HEK293T (cell line): ENCODE measurements at regions not wholly inside any gene's neighbourhood (a gene's known extent, or its start where the extent isn't known, plus 50 kb on each side); places are given as distances from the start of the nearest gene placed in this dataset.

ENCODE experiments used
- CTCF ChIA-PET: fragments of 350-600 bp; formaldehyde crosslinking; extraction: SDS; loops from one replicate; lab custom pipeline; 2021; ENCODE audit warnings: antibody characterized with exemption, inconsistent platforms; lab: Yijun Ruan, JAX
- POLR2A ChIA-PET: fragments of 350-600 bp; formaldehyde crosslinking; extraction: SDS; loops from one replicate; lab custom pipeline; 2020; ENCODE audit warnings: antibody characterized with exemption, inconsistent platforms; lab: Yijun Ruan, JAX
- DNase-seq: peaks from one replicate; pipeline ENCODE4 v3.0.0; 2012; ENCODE audit warnings: mixed read lengths; ENCODE audit errors: extremely low spot score
- ARNT ChIP-seq: fragments of 450-650 bp; IDR thresholded peaks from 2 replicates; pipeline ENCODE4 v1.6.1; 2017; ENCODE audit warnings: mild to moderate bottlenecking
- BHLHE40 ChIP-seq: fragments of 450-650 bp; IDR thresholded peaks from 2 replicates; pipeline ENCODE4 v1.6.1; 2016; ENCODE audit warnings: mild to moderate bottlenecking, moderate library complexity, borderline replicate concordance
- CTBP1 ChIP-seq: fragments of 450-650 bp; IDR thresholded peaks from 2 replicates; pipeline ENCODE4 v1.6.1; 2016; ENCODE audit warnings: borderline replicate concordance
- ELF4 ChIP-seq: fragments of 450-650 bp; IDR thresholded peaks from 2 replicates; pipeline ENCODE4 v1.6.1; 2017; ENCODE audit warnings: antibody characterized with exemption
- FOXA1 ChIP-seq: fragments of 450-650 bp; IDR thresholded peaks from 2 replicates; pipeline ENCODE4 v1.6.1; 2016; ENCODE audit warnings: mild to moderate bottlenecking
- FOXK2 ChIP-seq: fragments of 450-650 bp; IDR thresholded peaks from 2 replicates; pipeline ENCODE4 v1.6.1; 2016; ENCODE audit warnings: mild to moderate bottlenecking
- FOXM1 ChIP-seq: fragments of 450-650 bp; IDR thresholded peaks from 2 replicates; pipeline ENCODE4 v1.6.1; 2017; ENCODE audit warnings: mild to moderate bottlenecking, borderline replicate concordance
- HDGF ChIP-seq: fragments of 450-650 bp; IDR thresholded peaks from 2 replicates; pipeline ENCODE4 v1.6.1; 2017; ENCODE audit warnings: antibody characterized with exemption, borderline replicate concordance
- L3MBTL2 ChIP-seq: fragments of 450-650 bp; conservative IDR thresholded peaks from 2 replicates; pipeline ENCODE4 v1.6.1; 2016; ENCODE audit warnings: mild to moderate bottlenecking
- LEF1 ChIP-seq: fragments of 450-650 bp; IDR thresholded peaks from 2 replicates; pipeline ENCODE4 v1.6.1; 2017; ENCODE audit warnings: mild to moderate bottlenecking, borderline replicate concordance
- NFRKB ChIP-seq: fragments of 450-650 bp; IDR thresholded peaks from 2 replicates; pipeline ENCODE4 v1.6.1; 2016; ENCODE audit warnings: mild to moderate bottlenecking, moderate library complexity
- SP1 ChIP-seq: fragments of 450-650 bp; IDR thresholded peaks from 2 replicates; pipeline ENCODE4 v1.6.1; 2017
- SUZ12 ChIP-seq: fragments of 450-650 bp; IDR thresholded peaks from 2 replicates; pipeline ENCODE4 v1.6.1; 2016; ENCODE audit warnings: mild to moderate bottlenecking
- TARDBP ChIP-seq: fragments of 450-650 bp; IDR thresholded peaks from 2 replicates; pipeline ENCODE4 v1.6.1; 2016
- ZNF384 ChIP-seq: fragments of 450-650 bp; IDR thresholded peaks from 2 replicates; pipeline ENCODE4 v1.6.1; 2016
- TF ChIP-seq, protein P1 (sequence below): fragments of 450-650 bp; IDR thresholded peaks from 2 replicates; pipeline ENCODE4 v1.6.1; 2016

DNA sequence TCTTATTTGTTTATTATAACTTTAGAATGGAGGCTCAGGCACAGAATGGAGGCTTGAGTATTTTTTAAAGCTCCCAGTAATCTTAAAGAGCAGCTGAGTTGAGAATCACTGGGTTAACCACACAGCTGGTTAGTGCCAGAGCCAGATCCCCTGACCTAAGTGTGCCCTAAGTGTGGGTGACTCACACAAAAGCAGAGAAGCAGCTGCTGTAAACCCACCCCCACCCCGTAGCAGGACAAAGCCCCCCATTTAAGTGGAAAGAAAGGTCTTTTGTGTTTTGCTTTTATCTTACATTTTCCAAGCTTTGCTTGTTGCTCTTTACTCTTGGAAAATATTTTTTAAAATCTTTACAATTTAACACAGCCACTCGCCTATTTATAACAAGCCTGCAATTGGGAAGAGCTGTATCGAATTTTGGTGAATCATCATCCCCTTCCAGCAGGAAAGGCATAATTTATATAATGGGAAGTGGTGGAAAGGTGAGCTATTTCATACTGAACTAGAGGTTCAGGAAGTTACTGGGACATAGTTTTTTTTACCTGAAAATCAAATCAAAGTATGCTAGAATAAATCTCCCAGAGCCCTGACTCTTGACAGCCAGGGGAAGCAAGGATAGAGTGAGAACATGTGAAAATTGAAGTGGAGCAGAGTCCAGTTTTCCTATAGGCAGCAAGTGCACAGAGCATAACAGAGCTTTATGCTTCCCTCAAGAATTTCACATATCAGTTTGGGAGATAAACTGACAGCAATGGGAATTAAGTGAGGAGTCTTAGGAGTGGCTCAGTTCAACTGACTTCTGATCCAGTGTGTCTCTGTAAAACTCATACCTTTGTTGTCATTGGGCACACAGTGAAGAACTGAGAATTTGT, 405.7 kb downstream of the AASDHPPT start:
- no peak for DNase-seq
- TF ChIP-seq FOXK2 (no peak), SUZ12 (no peak), NFRKB (no peak), LEF1 (no peak), CTBP1 (no peak), FOXA1 (no peak), TARDBP (no peak)
- POLR2A ChIA-PET, result interaction anchor here (1.1 kb wide), 1 partner anchor 12 kb away, joined by 3 read pairs; no protein-coding TSS in a partner anchor
- CTCF ChIA-PET, result no interaction called here

DNA sequence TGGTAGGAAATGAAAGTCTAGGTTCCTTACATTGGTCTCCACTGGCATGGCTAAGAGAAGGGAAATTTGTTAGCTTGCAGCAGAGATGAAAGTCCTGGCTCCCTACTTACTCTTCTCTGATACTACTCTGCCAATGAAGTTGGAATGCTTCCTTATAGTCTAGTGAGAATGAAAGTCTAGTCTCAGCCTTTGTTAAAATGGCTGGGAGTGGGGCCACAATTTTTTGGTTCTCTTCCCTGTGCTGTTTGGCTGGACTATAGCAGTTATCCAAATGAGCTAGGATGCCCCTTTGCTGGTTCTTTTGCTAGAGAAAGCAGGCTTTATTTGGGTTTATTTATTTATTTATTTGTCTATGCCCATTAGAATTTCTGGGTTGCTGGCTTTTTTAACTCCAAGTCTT, 414.3 kb downstream of the AASDHPPT start:
- no peak for DNase-seq

DNA sequence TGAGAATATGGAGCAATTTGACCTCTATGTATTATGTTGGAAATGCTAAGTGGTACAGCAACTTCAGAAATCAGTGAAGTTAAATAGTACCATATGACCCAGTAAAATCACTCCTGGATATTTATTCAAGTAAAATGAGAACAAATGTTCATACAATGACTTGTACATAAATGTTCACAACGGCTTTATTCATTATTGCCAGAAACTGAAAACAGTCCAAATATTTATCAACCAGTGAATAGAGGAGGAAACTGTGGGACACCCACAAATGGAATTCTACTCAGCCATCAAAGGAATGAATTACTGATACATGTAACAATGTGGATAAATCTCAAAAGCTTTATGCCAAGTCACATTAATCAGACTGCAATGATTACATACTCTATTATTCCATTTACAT, 416.3 kb downstream of the AASDHPPT start:
- DNase-seq, result no peak
- ChIA-PET CTCF (no interaction called here), POLR2A (no interaction called here)
- no peak for TF ChIP-seq NFRKB
- no peak for TF ChIP-seq FOXA1
- TF ChIP-seq CTBP1, result no peak
- TF ChIP-seq SUZ12, result no peak
- TF ChIP-seq LEF1, result no peak
- no peak for TF ChIP-seq ARNT
- no peak for TF ChIP-seq FOXM1
- no peak for TF ChIP-seq ELF4
- no peak for TF ChIP-seq BHLHE40
- no peak for TF ChIP-seq FOXK2
- TF ChIP-seq ZNF384, result no peak
- TF ChIP-seq TARDBP, result no peak
- no peak for TF ChIP-seq L3MBTL2
- TF ChIP-seq HDGF, result no peak
- TF ChIP-seq, protein P1, sequence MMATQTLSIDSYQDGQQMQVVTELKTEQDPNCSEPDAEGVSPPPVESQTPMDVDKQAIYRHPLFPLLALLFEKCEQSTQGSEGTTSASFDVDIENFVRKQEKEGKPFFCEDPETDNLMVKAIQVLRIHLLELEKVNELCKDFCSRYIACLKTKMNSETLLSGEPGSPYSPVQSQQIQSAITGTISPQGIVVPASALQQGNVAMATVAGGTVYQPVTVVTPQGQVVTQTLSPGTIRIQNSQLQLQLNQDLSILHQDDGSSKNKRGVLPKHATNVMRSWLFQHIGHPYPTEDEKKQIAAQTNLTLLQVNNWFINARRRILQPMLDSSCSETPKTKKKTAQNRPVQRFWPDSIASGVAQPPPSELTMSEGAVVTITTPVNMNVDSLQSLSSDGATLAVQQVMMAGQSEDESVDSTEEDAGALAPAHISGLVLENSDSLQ, result no peak

More for the DNA sequence above, 414.3 kb downstream of the AASDHPPT start:
- CTCF ChIA-PET, result no interaction called here
- TF ChIP-seq, protein P1, result no peak
- TF ChIP-seq FOXK2, result no peak
- POLR2A ChIA-PET, result no interaction called here

DNA sequence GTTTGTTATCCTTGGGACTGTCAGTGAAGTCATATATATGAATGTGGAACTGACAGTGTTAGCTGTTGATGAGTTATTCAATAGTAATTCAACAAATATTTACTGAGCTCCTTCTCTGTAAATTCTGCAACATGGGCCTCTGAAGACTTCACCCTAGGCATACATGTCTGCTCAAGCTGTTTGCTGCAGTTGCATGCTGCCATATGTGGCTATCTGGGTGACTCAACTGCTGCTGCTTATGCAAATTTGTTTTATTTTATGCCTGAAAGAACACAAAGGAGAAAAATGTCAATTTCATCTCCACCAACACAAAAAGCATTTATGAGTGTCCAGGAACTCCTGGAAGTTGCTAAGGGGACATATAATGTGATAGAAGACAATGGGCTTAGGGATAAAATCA, 417.6 kb downstream of the AASDHPPT start:
- CTCF ChIA-PET, result no interaction called here
- TF ChIP-seq FOXA1 (no peak), LEF1 (no peak), HDGF (no peak), CTBP1 (no peak), FOXM1 (no peak), BHLHE40 (no peak), ZNF384 (no peak), TARDBP (no peak), ELF4 (no peak), SUZ12 (no peak), NFRKB (no peak), SP1 (no peak), L3MBTL2 (no peak), FOXK2 (no peak), ARNT (no peak)
- TF ChIP-seq, protein P1, result no peak
- POLR2A ChIA-PET, result no interaction called here
- DNase-seq, result no peak

DNA sequence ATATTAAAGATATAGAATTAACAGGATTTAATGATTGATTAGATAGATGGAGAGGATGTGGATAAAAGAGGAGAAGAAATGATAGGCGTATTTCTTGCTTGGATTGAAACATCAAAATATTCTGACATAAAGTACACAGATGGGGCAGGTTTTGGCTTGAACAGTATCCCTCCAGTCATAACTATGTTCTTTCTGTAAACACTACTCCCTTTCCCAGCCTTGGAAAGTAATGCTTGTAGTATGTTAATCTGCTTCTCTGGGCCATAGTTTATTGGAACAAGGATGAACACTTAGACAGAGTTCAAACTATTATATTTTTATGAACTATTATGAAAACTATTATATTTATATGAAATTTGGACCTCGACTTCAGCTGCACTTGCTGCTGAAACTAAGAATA, 419.2 kb downstream of the AASDHPPT start:
- DNase-seq, result no peak
- ChIA-PET CTCF (no interaction called here), POLR2A (no interaction called here)
- TF ChIP-seq BHLHE40 (no peak), L3MBTL2 (no peak), LEF1 (no peak), ARNT (no peak), SP1 (no peak), ELF4 (no peak), FOXA1 (no peak), HDGF (no peak), FOXK2 (no peak), SUZ12 (no peak), TARDBP (no peak), NFRKB (no peak), FOXM1 (no peak), CTBP1 (no peak), ZNF384 (no peak)
- TF ChIP-seq, protein P1, result no peak
